HepG2 (cell line): ENCODE measurements at regions not wholly inside any gene's neighbourhood (a gene's known extent, or its start where the extent isn't known, plus 50 kb on each side); places are given as distances from the start of the nearest gene placed in this dataset.

Source experiments
- ATF4 ChIP-seq, 2 experiments: fragments of 450-650 bp in 1 of 2; sonication (generic) in 1 of 2; formaldehyde crosslinking; IDR thresholded peaks; 2 replicates each; pipeline versions ENCODE4 v1.5.0 to v1.8.0; 2020 to 2022; ENCODE audit warnings: mild to moderate bottlenecking in 1 of 2, missing genetic modification reagents in 1 of 2
- CTCF ChIP-seq: sonication (generic); formaldehyde crosslinking; IDR thresholded peaks from 2 replicates; pipeline ENCODE4 v1.5.0; 2020; ENCODE audit warnings: mild to moderate bottlenecking, missing genetic modification reagents, moderate library complexity
- ELF4 ChIP-seq: sonication (generic); formaldehyde crosslinking; IDR thresholded peaks from 2 replicates; pipeline ENCODE4 v1.5.0; 2020; ENCODE audit warnings: missing genetic modification reagents, mild to moderate bottlenecking, moderate library complexity, borderline replicate concordance
- HDAC2 ChIP-seq: sonication (generic); formaldehyde crosslinking; IDR thresholded peaks from 2 replicates; pipeline ENCODE4 v1.4.0; 2020; ENCODE audit warnings: missing genetic modification reagents
- JUN ChIP-seq: sonication (generic); formaldehyde crosslinking; IDR thresholded peaks from 2 replicates; pipeline ENCODE4 v1.4.0; 2020; ENCODE audit warnings: mild to moderate bottlenecking, missing genetic modification reagents
- JUND ChIP-seq: sonication (generic); formaldehyde crosslinking; IDR thresholded peaks from 2 replicates; pipeline ENCODE4 v1.8.0; 2022; ENCODE audit warnings: mild to moderate bottlenecking, missing genetic modification reagents
- SMAD3 ChIP-seq: sonication (generic); formaldehyde crosslinking; IDR thresholded peaks from 2 replicates; pipeline ENCODE4 v1.4.0; 2020; ENCODE audit warnings: missing genetic modification reagents
- SMARCE1 ChIP-seq: fragments of 450-650 bp; IDR thresholded peaks from 2 replicates; pipeline ENCODE4 v1.6.1; 2017; ENCODE audit warnings: borderline replicate concordance
- ZBTB1 ChIP-seq: sonication (generic); formaldehyde crosslinking; IDR thresholded peaks from 2 replicates; pipeline ENCODE4 v1.4.0; 2020; ENCODE audit warnings: missing genetic modification reagents, borderline replicate concordance
- ZBTB7A ChIP-seq: sonication (generic); formaldehyde crosslinking; IDR thresholded peaks from 2 replicates; pipeline ENCODE4 v1.8.0; 2022; ENCODE audit warnings: mild to moderate bottlenecking, missing genetic modification reagents

- TF ChIP-seq ELF4 (CRISPR knock-in tag), result no peak
- no peak for TF ChIP-seq ZBTB7A (CRISPR knock-in tag)
- TF ChIP-seq JUN, result no peak
- TF ChIP-seq SMARCE1, result no peak
- TF ChIP-seq JUND (CRISPR knock-in tag), result no peak
- TF ChIP-seq SMAD3 (CRISPR knock-in tag), result no peak
- no peak for TF ChIP-seq HDAC2
- no peak for TF ChIP-seq CTCF
- no peak for TF ChIP-seq ATF4 (CRISPR knock-in tag; IDR thresholded peaks at IDR 0.05)
- no peak for TF ChIP-seq ZBTB1 (CRISPR knock-in tag)
Observed at GRCh38 chr5:13624283-13625074, 320.0 kb downstream of the DNAH5 start.
